Mesothelial cell of epicardium (in vitro differentiated cells): ENCODE measurements at regions not wholly inside any gene's neighbourhood (a gene's known extent, or its start where the extent isn't known, plus 50 kb on each side); places are given as distances from the start of the nearest gene placed in this dataset.

Source experiments
- DNase-seq, 2 experiments: peaks; one replicate each; pipeline ENCODE4 v3.0.0; 2021; ENCODE audit warnings: low spot score in 2 of 2; ENCODE audit not compliant: unreplicated experiment in 2 of 2
- H3K27ac Mint-ChIP-seq: 2 replicates; pipeline ENCODE4 v1.8.0; 2021; ENCODE audit warnings: mixed read lengths
- H3K27me3 Mint-ChIP-seq: 2 replicates; pipeline ENCODE4 v1.8.0; 2021; ENCODE audit warnings: low read depth, mixed read lengths
- H3K36me3 Mint-ChIP-seq: 2 replicates; pipeline ENCODE4 v1.8.0; 2021; ENCODE audit warnings: mixed read lengths
- H3K4me1 Mint-ChIP-seq: 2 replicates; pipeline ENCODE4 v1.8.0; 2021; ENCODE audit warnings: mixed read lengths
- H3K4me3 Mint-ChIP-seq: 2 replicates; pipeline ENCODE4 v1.8.0; 2021; ENCODE audit warnings: mild to moderate bottlenecking, moderate library complexity, mixed read lengths
- H3K9me3 Mint-ChIP-seq: 2 replicates; pipeline ENCODE4 v1.8.0; 2021; ENCODE audit warnings: mixed read lengths
- CTCF ChIP-seq: fragments of 200-600 bp; sonication (generic); IDR thresholded peaks from one replicate; pipeline ENCODE4 v1.5.0; 2021; ENCODE audit warnings: antibody characterized with exemption; ENCODE audit not compliant: unreplicated experiment

- no peaks in the 10 kb centered on the region for H3K9me3 Mint-ChIP-seq
- no peak overlapping the region for H3K4me3 Mint-ChIP-seq
- H3K4me1 Mint-ChIP-seq, result peaks cover 2% of the 10 kb centered on the region
- H3K27ac Mint-ChIP-seq, result no peak overlapping the region
- peak in 1 of 2 experiments; percentile 36 for DNase-seq
- TF ChIP-seq CTCF, result no peak
- no peaks in the 10 kb centered on the region for H3K27me3 Mint-ChIP-seq
- H3K36me3 Mint-ChIP-seq, result no peaks in the 10 kb centered on the region
Measured at GRCh38 chr15:100727291-100727851, 125.0 kb downstream of the ASB7 start.

- no peak for TF ChIP-seq CTCF
- H3K36me3 Mint-ChIP-seq, result no peaks in the 10 kb centered on the region
Measured at GRCh38 chr15:100728371-100729201, 126.2 kb downstream of the ASB7 start.

GRCh38 chr15:100729461-100729860 lies 127.1 kb downstream of the ASB7 start:
- H3K27me3 Mint-ChIP-seq, result no peaks in the 10 kb centered on the region
- H3K4me1 Mint-ChIP-seq, result peaks cover 6% of the 10 kb centered on the region
- no peaks in the 10 kb centered on the region for H3K36me3 Mint-ChIP-seq
- no peak for TF ChIP-seq CTCF
- H3K9me3 Mint-ChIP-seq, result no peaks in the 10 kb centered on the region
- DNase-seq, result no peak
- no peak overlapping the region for H3K4me3 Mint-ChIP-seq
- H3K27ac Mint-ChIP-seq, result no peak overlapping the region

More at GRCh38 chr15:100728371-100729201, 126.2 kb downstream of the ASB7 start:
- no peaks in the 10 kb centered on the region for H3K27me3 Mint-ChIP-seq
- no peak overlapping the region for H3K4me3 Mint-ChIP-seq
- no peaks in the 10 kb centered on the region for H3K9me3 Mint-ChIP-seq
- no peak overlapping the region for H3K27ac Mint-ChIP-seq
- H3K4me1 Mint-ChIP-seq, result peaks cover 6% of the 10 kb centered on the region
- DNase-seq, result peak in 1 of 2 experiments; percentile 22

- no peak overlapping the region for H3K4me3 Mint-ChIP-seq
- peaks cover 6% of the 10 kb centered on the region for H3K4me1 Mint-ChIP-seq
- H3K27me3 Mint-ChIP-seq, result no peaks in the 10 kb centered on the region
- no peak for DNase-seq
- no peak overlapping the region for H3K27ac Mint-ChIP-seq
- no peak for TF ChIP-seq CTCF
- H3K36me3 Mint-ChIP-seq, result no peaks in the 10 kb centered on the region
- no peaks in the 10 kb centered on the region for H3K9me3 Mint-ChIP-seq
Measured at GRCh38 chr15:100730129-100730528, 127.7 kb downstream of the ASB7 start.

- H3K4me3 Mint-ChIP-seq, result no peak overlapping the region
- no peak for TF ChIP-seq CTCF
- no peak for DNase-seq
- no peaks in the 10 kb centered on the region for H3K9me3 Mint-ChIP-seq
- H3K27ac Mint-ChIP-seq, result no peak overlapping the region
- H3K4me1 Mint-ChIP-seq, result peaks cover 6% of the 10 kb centered on the region
- H3K36me3 Mint-ChIP-seq, result no peaks in the 10 kb centered on the region
- no peaks in the 10 kb centered on the region for H3K27me3 Mint-ChIP-seq
Measured at GRCh38 chr15:100730655-100731266, 128.4 kb downstream of the ASB7 start.
